ENCODE measurements at regions not wholly inside any gene's neighbourhood (a gene's known extent, or its start where the extent isn't known, plus 50 kb on each side); places are given as distances from the start of the nearest gene placed in this dataset.
"Not testable (repeated sequence)": the region's sequence is repeated elsewhere in the genome, so short reads cannot be mapped to it uniquely, and the experiment has no call there.

DNA sequence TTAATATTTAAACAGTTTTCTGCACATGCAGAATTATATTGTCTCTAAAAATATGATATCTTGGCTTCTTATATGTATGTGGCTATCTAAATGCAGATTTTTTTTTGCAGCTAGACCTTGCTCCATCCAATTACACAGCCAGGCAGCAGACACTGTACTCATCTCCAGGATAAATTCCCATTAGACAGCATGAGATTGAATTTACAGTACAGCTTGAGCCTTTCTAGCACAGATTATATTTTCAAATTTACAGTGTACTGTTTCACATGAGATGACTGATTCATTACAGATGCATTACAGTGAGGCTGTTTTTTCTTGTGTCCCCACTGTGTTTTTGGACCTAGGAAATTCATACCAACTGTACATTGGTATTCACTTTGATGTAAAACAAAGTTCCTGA lies 134.9 kb downstream of the OTOL1 start:
- H3K9me3 ChIP-seq (ENCODE audit: control insufficient read depth, low read length, poor library complexity, severe bottlenecking): no peaks in the 10 kb centered on the region
- ATAC-seq (no peak), DNase-seq (no peak)
- H3K36me3 Mint-ChIP-seq (ENCODE audit: low read depth): no peaks in the 10 kb centered on the region
- no peak overlapping the region for H3K27ac Mint-ChIP-seq
- H3K4me3 Mint-ChIP-seq: no peak overlapping the region
- no peaks in the 10 kb centered on the region for H3K27me3 Mint-ChIP-seq
- no peaks in the 10 kb centered on the region for H3K4me1 Mint-ChIP-seq

DNA sequence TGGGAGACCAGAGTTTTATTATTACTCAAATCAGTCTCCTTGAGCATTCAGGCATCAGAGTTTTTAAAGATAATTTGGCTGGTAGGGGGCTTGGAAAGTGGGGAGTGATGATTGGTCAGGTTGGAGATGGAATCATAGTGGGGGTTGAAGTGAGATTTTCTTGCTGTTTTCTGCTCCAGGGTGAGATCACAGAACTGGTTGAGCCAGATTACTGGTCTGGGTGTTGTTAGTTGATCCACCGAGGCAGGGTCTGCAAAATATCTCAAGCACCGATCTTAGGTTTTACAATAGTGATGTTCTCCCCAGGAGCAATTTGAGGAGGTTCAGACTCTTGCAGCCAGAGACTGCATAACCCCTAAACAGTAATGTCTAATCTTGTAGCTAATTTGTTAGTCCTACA lies 141.0 kb downstream of the OTOL1 start:
- H3K36me3 Mint-ChIP-seq (ENCODE audit: low read depth): no peaks in the 10 kb centered on the region
- no peak for ATAC-seq

DNA sequence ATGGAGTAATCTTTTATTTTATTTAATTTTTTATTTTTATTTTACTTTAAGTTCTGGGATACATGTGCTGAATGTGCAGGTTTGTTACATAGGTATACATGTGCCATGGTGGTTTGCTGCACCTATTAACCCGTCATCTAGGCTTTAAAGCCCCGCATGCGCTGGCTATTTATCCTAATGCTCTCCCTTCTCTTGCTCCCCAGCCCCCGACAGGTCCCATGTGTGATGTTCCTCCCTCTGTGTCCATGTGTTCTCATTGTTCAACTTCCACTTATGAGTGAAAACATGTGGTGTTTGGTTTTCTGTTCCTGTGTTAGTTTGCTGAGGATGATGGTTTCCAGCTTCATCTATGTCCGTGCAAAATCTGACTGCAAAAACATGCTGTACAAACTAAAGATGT lies 142.5 kb downstream of the OTOL1 start:
- H3K9me3 ChIP-seq (ENCODE audit: control insufficient read depth, low read length, poor library complexity, severe bottlenecking); H3K27me3 Mint-ChIP-seq; H3K4me1 Mint-ChIP-seq; DNase-seq; H3K36me3 Mint-ChIP-seq (ENCODE audit: low read depth); H3K27ac Mint-ChIP-seq; H3K4me3 Mint-ChIP-seq; ATAC-seq: not testable (repeated sequence)

More for the DNA sequence above, 141.0 kb downstream of the OTOL1 start:
- H3K4me1 Mint-ChIP-seq: no peaks in the 10 kb centered on the region
- no peak for DNase-seq
- H3K27me3 Mint-ChIP-seq: no peaks in the 10 kb centered on the region
- H3K27ac Mint-ChIP-seq: no peak overlapping the region
- no peak overlapping the region for H3K4me3 Mint-ChIP-seq
- H3K9me3 ChIP-seq (ENCODE audit: control insufficient read depth, low read length, poor library complexity, severe bottlenecking): no peaks in the 10 kb centered on the region

DNA sequence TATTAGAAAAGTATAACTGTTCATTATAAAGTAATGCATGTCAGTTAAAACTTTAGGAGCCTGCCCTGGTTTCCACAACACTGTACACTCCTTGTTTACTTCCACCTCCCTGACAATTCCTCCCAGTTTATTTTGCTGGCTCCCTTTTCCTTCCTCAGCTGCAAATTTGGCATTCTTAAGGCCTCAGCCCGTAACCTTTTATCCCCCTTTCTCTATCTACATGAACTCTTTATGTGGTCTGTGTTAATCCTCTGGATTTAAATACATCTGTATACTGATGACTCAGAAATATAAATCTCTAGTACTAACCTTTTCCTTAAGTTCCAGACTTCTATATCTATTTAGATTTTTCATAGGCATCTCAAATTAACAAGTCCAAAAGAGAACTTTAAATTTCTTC lies 143.6 kb downstream of the OTOL1 start:
- H3K9me3 ChIP-seq (ENCODE audit: control insufficient read depth, low read length, poor library complexity, severe bottlenecking): no peaks in the 10 kb centered on the region
- DNase-seq (no peak), ATAC-seq (no peak)
- H3K36me3 Mint-ChIP-seq (ENCODE audit: low read depth): no peaks in the 10 kb centered on the region
- no peak overlapping the region for H3K27ac Mint-ChIP-seq
- H3K4me3 Mint-ChIP-seq: no peak overlapping the region
- H3K27me3 Mint-ChIP-seq: no peaks in the 10 kb centered on the region
- H3K4me1 Mint-ChIP-seq: no peaks in the 10 kb centered on the region

DNA sequence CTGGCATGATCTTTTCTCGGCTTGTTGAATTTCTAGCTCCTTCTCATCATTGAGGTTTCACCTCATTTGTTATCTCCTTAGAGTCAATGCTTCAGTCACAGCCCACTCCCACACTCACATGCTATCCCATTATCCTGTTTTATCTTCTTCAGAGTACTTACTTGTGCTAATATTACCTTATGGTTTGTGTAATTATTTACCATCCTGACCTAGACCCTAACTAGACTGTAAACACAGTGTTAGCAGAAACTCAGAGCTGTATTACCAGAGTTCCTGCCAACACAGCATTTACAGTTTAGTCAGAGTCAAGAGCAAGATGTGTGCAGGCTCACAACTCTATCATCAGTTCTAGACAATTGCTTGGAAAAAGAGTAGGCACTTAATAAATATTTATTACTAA lies 144.7 kb downstream of the OTOL1 start:
- Mint-ChIP-seq H3K36me3 (ENCODE audit: low read depth) (no peaks in the 10 kb centered on the region), H3K27ac (no peak overlapping the region), H3K4me1 (no peaks in the 10 kb centered on the region), H3K4me3 (no peak overlapping the region), H3K27me3 (no peaks in the 10 kb centered on the region)
- no peak for ATAC-seq
- no peak for DNase-seq
- no peaks in the 10 kb centered on the region for H3K9me3 ChIP-seq (ENCODE audit: control insufficient read depth, low read length, poor library complexity, severe bottlenecking)

DNA sequence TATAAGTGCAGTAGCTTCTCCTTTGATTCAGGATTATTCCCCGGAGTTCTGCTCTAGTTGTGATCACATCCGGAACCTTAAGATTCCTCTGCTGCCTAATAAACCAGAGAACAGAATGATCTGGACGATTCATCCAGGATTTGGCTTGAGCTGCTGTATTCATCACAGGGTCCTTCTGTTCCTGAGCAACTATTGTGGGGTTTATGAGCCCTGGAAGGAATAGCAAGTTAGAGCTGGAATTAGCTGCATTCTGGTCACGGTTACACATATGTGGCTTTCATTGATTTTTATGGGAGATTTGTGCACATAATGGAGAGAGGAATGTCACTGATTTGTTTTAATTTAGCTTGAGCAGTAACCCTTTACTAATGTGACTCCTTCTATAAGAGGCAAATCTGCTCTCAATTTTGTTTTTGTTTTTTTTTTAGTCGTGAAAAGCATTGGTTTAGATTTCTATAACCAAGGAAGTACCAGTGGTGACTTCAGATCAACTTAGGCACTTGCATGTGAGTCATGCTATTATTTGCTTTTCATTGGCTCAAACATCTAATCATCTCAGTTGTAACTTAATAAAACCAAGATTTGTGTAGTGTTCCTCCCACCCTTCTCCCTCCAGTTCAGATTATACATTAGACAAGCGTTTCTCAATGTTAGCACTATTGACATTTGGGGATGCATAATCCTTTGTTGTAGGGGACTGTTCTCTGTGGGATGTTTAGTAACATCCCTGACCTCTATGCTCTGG lies 148.5 kb downstream of the OTOL1 start:
- no peak for DNase-seq
- H3K9me3 ChIP-seq (ENCODE audit: control insufficient read depth, low read length, poor library complexity, severe bottlenecking): no peaks in the 10 kb centered on the region
- no peak for ATAC-seq
- no peaks in the 10 kb centered on the region for H3K36me3 Mint-ChIP-seq (ENCODE audit: low read depth)
- no peak overlapping the region for H3K4me3 Mint-ChIP-seq
- no peaks in the 10 kb centered on the region for H3K4me1 Mint-ChIP-seq
- no peaks in the 10 kb centered on the region for H3K27me3 Mint-ChIP-seq
- no peak overlapping the region for H3K27ac Mint-ChIP-seq

DNA sequence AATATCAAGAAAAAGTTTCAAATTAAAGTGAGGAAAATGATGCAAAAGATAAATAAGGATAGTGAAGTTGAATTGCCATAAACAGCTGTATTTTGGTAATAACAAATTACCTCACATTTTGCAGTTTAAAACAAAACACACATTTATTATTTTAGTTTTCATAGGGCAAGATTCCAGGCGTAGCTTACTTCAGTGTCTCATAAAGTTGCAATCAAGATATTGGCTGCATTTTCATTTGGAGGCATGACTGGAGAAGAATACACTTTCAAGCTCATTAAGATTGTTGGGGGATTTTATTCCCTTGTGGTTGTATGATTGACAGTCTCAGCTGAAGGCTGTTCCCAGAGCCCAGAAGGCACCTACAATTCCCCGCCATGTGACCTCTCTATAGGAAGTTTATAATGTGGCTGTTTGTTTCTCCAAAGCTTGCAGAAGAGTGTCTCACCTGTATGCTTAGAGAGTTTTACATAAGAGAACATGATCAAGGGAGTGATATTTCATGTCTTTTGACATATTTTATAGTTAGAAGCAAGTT lies 151.4 kb downstream of the OTOL1 start:
- no peaks in the 10 kb centered on the region for H3K9me3 ChIP-seq (ENCODE audit: control insufficient read depth, low read length, poor library complexity, severe bottlenecking)
- no peak overlapping the region for H3K27ac Mint-ChIP-seq
- DNase-seq: no peak
- no peaks in the 10 kb centered on the region for H3K36me3 Mint-ChIP-seq (ENCODE audit: low read depth)
- no peaks in the 10 kb centered on the region for H3K27me3 Mint-ChIP-seq
- H3K4me3 Mint-ChIP-seq: no peak overlapping the region
- H3K4me1 Mint-ChIP-seq: no peaks in the 10 kb centered on the region
- ATAC-seq: no peak

DNA sequence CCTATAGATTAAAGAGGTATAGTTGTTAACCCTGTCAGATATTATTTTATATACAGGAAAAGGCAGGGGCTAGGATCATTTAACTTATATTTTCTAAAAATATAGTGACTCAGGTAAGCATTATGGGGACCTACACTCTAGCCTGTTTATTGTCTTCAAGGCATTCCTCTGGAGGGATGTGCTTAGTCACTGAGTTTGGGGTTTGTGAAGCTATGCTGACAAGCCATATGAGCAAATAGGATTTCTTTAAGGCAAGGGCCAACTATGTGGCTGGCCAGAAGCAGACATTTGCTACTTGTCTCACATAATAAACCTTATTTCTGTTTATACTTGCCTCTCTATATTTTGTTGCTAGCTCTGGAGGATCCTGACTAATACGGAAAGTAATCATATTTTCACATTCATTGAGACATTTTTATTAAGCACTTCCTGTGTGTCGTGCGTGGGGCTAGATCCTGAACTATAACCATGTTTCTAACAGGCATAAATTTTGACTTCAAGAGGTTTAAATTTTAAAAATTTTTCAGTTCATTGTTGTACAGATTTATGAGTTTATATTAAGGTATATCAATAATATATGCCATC lies 153.4 kb downstream of the OTOL1 start:
- ATAC-seq: no peak
- no peaks in the 10 kb centered on the region for H3K36me3 Mint-ChIP-seq (ENCODE audit: low read depth)
- no peak for DNase-seq
- no peak overlapping the region for H3K27ac Mint-ChIP-seq
- no peaks in the 10 kb centered on the region for H3K27me3 Mint-ChIP-seq
- no peak overlapping the region for H3K4me3 Mint-ChIP-seq
- H3K4me1 Mint-ChIP-seq: no peaks in the 10 kb centered on the region
- H3K9me3 ChIP-seq (ENCODE audit: control insufficient read depth, low read length, poor library complexity, severe bottlenecking): no peaks in the 10 kb centered on the region

DNA sequence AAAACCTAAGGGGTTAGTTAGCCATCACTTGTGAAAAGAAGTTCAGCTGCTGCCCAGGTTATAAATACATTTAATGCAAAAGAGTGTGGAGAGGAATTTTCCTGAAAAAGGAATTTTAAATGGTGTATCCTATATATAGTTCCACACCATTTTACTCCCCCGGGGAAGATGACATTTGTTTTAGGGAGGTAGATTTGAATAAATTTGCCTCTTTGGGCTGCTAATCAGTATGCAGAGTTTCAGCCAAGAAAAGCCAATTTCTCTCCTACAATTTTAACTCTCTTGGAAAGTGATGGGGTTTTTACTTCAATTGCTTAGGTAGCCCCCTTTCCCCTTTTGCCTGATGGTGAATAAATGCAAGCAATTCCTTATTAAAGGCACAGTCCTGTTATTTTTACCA lies 161.2 kb downstream of the OTOL1 start:
- no peak for ATAC-seq
- Mint-ChIP-seq H3K36me3 (ENCODE audit: low read depth) (no peaks in the 10 kb centered on the region), H3K4me1 (no peaks in the 10 kb centered on the region), H3K27me3 (no peaks in the 10 kb centered on the region), H3K27ac (no peak overlapping the region), H3K4me3 (no peak overlapping the region)
- DNase-seq: no peak
- no peaks in the 10 kb centered on the region for H3K9me3 ChIP-seq (ENCODE audit: control insufficient read depth, low read length, poor library complexity, severe bottlenecking)

DNA sequence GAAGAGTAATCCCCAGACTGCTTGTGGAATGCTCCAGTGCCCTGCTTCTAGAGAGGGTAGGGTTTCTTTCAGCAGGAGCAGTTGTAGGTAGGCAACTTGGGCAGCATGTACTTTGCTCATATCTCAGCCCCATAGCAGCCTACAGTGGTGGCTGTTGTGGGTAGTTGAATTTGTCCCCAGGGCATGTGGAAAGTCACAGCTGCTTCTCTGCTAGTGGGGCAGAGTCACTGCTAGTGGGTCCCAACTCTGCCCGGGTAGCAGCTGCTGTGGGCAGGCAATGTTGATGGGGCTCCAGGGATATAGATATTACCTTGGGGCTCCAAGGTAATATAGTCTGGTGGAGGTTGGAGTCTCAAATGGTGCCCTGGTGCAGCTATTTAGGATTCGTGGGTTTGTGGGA lies 174.5 kb downstream of the OTOL1 start:
- DNase-seq (no peak), ATAC-seq (no peak)
- Mint-ChIP-seq H3K27me3 (no peaks in the 10 kb centered on the region), H3K27ac (no peak overlapping the region), H3K4me3 (no peak overlapping the region), H3K4me1 (no peaks in the 10 kb centered on the region), H3K36me3 (ENCODE audit: low read depth) (no peaks in the 10 kb centered on the region)
- no peaks in the 10 kb centered on the region for H3K9me3 ChIP-seq (ENCODE audit: control insufficient read depth, low read length, poor library complexity, severe bottlenecking)

DNA sequence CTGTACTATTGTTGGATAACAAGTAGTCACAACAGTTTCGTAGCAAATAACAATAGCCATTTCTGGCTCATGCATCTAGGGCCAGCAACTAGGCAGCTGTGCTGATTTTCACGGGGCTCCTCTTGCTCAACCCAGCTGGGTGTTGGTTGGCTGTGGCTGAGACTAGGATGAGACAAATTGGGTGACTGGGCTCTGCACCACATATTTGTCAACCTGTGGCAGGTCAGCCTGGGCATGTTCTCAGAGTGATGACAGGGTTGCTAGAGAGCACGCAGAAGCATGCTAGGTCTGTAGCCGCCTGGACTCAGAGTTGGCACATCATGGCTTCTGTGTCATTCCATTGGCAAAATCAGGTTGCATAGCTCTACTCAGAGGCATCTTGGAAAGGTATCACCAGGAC lies 175.9 kb downstream of the OTOL1 start:
- Mint-ChIP-seq H3K36me3 (ENCODE audit: low read depth) (no peaks in the 10 kb centered on the region), H3K4me3 (no peak overlapping the region), H3K4me1 (no peaks in the 10 kb centered on the region), H3K27me3 (no peaks in the 10 kb centered on the region), H3K27ac (no peak overlapping the region)
- no peak for ATAC-seq
- no peaks in the 10 kb centered on the region for H3K9me3 ChIP-seq (ENCODE audit: control insufficient read depth, low read length, poor library complexity, severe bottlenecking)
- DNase-seq: no peak

DNA sequence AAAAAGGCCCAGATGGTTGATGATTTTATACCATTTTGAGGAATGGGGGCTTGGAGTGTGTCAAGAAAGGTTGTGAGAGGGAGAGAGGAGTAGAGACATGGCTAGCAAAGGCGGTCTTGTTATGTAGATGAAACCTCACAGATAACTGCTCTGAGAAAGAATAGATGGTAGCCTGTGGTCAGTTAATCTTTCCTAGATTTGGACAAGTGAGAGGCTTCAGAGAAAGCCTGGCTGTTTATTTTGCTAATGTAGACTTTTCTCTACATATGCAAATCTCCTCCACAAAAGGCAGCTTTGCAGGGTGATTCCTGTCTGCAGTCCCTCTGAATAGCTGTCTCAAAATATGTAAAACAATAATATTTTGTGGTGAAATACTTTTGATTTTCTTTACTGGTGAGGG lies 177.3 kb downstream of the OTOL1 start:
- Mint-ChIP-seq H3K27ac (no peak overlapping the region), H3K27me3 (no peaks in the 10 kb centered on the region), H3K4me3 (no peak overlapping the region), H3K36me3 (ENCODE audit: low read depth) (no peaks in the 10 kb centered on the region), H3K4me1 (no peaks in the 10 kb centered on the region)
- ATAC-seq (no peak), DNase-seq (no peak)
- no peaks in the 10 kb centered on the region for H3K9me3 ChIP-seq (ENCODE audit: control insufficient read depth, low read length, poor library complexity, severe bottlenecking)

DNA sequence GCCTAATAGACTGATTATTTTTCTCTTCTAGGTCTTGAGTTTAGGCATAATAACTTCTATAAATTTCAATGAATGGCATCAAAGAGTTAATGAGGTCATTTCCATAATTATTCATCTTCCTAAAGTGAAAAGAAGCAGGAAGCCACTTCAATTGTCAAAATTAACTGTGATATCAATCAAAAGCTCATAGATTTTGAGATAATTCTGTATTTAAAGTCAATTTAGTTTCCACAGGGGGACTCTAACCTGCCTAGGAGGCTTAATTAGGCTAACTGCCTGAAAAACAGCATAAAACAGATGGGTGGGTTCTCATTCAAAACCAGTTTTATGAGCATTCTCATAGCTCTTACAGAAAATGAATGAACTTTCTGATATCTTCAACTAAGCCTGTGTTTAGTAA lies 177.8 kb downstream of the OTOL1 start:
- no peak for DNase-seq
- H3K9me3 ChIP-seq (ENCODE audit: control insufficient read depth, low read length, poor library complexity, severe bottlenecking): no peaks in the 10 kb centered on the region
- Mint-ChIP-seq H3K36me3 (ENCODE audit: low read depth) (no peaks in the 10 kb centered on the region), H3K27me3 (no peaks in the 10 kb centered on the region), H3K4me1 (no peaks in the 10 kb centered on the region), H3K27ac (no peak overlapping the region), H3K4me3 (no peak overlapping the region)
- ATAC-seq: no peak

DNA sequence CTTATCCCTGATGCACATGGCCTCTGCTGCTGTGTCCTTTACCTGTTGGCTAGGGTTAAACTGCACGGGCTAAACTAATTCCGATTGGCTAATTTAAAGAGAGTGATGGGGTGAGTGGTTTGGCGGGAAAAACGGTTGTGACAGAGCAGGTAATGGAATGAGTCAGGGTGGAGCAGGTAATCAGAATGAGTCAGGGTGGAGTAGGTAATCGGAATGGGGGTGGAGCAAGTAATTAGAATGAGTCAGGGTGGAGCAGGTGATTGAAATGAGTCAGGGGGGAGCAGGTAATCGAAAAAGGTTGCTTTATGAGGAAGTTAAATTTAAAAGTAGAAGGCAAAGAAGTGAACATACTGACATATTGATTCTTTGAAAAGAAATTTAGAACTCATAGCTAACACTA lies 185.2 kb downstream of the OTOL1 start:
- not testable (repeated sequence) for DNase-seq; H3K27ac Mint-ChIP-seq; H3K9me3 ChIP-seq (ENCODE audit: control insufficient read depth, low read length, poor library complexity, severe bottlenecking); H3K4me3 Mint-ChIP-seq; ATAC-seq; H3K27me3 Mint-ChIP-seq; H3K36me3 Mint-ChIP-seq (ENCODE audit: low read depth); H3K4me1 Mint-ChIP-seq
